GM12878 (cell line): ENCODE measurements at regions not wholly inside any gene's neighbourhood (a gene's known extent, or its start where the extent isn't known, plus 50 kb on each side); places are given as distances from the start of the nearest gene placed in this dataset.

Experiments
- BMI1 ChIP-seq: fragments of 450-650 bp; IDR thresholded peaks from 2 replicates; pipeline ENCODE4 v1.6.1; 2016; ENCODE audit warnings: mild to moderate bottlenecking, moderate library complexity, borderline replicate concordance
- TF ChIP-seq, protein P1 (sequence below): IDR thresholded peaks from 2 replicates; pipeline ENCODE4 v1.6.1; 2012; ENCODE audit warnings: mild to moderate bottlenecking, low read depth, low read length
- TF ChIP-seq, protein P2 (sequence below): fragments of 450-650 bp; IDR thresholded peaks from 2 replicates; pipeline ENCODE4 v1.6.1; 2017; ENCODE audit warnings: antibody characterized with exemption, mild to moderate bottlenecking, moderate library complexity

DNA sequence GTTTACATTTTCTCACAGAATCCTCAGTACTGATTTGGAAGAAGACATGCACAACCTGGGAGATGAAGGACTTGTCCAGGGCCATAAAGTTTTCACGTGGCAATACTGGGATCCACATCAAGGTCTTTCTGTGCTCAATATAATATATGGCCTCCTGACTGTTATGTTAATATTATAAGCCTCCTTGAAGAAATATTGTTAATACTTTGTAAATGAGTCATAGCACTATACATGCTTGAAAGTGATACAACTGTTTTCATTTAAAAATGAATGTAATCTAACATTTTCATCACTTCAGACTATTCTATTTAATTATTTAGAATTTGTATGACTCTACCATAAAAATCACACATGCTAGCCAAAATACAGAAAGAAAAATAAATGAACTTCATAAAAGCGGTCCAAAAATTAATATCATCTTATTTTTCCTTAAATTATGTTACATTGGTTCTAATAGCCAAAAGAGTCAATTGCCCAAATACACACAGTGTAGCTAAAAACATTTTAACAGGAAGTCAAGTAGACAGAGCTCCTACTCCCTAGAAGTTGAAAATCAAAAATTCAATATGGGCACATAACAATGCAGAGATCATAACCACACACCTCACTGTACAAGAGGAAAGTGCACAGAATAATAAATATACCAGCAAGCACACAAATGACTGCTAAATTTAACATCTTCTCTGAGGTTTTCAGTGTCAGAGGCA lies 188.0 kb upstream of the HDDC2 start (continued):
- TF ChIP-seq, protein P1, sequence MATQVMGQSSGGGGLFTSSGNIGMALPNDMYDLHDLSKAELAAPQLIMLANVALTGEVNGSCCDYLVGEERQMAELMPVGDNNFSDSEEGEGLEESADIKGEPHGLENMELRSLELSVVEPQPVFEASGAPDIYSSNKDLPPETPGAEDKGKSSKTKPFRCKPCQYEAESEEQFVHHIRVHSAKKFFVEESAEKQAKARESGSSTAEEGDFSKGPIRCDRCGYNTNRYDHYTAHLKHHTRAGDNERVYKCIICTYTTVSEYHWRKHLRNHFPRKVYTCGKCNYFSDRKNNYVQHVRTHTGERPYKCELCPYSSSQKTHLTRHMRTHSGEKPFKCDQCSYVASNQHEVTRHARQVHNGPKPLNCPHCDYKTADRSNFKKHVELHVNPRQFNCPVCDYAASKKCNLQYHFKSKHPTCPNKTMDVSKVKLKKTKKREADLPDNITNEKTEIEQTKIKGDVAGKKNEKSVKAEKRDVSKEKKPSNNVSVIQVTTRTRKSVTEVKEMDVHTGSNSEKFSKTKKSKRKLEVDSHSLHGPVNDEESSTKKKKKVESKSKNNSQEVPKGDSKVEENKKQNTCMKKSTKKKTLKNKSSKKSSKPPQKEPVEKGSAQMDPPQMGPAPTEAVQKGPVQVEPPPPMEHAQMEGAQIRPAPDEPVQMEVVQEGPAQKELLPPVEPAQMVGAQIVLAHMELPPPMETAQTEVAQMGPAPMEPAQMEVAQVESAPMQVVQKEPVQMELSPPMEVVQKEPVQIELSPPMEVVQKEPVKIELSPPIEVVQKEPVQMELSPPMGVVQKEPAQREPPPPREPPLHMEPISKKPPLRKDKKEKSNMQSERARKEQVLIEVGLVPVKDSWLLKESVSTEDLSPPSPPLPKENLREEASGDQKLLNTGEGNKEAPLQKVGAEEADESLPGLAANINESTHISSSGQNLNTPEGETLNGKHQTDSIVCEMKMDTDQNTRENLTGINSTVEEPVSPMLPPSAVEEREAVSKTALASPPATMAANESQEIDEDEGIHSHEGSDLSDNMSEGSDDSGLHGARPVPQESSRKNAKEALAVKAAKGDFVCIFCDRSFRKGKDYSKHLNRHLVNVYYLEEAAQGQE: no peak
- TF ChIP-seq, protein P2, sequence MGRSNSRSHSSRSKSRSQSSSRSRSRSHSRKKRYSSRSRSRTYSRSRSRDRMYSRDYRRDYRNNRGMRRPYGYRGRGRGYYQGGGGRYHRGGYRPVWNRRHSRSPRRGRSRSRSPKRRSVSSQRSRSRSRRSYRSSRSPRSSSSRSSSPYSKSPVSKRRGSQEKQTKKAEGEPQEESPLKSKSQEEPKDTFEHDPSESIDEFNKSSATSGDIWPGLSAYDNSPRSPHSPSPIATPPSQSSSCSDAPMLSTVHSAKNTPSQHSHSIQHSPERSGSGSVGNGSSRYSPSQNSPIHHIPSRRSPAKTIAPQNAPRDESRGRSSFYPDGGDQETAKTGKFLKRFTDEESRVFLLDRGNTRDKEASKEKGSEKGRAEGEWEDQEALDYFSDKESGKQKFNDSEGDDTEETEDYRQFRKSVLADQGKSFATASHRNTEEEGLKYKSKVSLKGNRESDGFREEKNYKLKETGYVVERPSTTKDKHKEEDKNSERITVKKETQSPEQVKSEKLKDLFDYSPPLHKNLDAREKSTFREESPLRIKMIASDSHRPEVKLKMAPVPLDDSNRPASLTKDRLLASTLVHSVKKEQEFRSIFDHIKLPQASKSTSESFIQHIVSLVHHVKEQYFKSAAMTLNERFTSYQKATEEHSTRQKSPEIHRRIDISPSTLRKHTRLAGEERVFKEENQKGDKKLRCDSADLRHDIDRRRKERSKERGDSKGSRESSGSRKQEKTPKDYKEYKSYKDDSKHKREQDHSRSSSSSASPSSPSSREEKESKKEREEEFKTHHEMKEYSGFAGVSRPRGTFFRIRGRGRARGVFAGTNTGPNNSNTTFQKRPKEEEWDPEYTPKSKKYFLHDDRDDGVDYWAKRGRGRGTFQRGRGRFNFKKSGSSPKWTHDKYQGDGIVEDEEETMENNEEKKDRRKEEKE: no peak
- TF ChIP-seq BMI1: no peak
